GM18508 (cell line): ENCODE measurements at regions not wholly inside any gene's neighbourhood (a gene's known extent, or its start where the extent isn't known, plus 50 kb on each side); places are given as distances from the start of the nearest gene placed in this dataset.
"Not testable (repeated sequence)": the region's sequence is repeated elsewhere in the genome, so short reads cannot be mapped to it uniquely, and the experiment has no call there.

Source experiments
- ATAC-seq: cut with Tn5 transposase; IDR thresholded peaks from one replicate; pipeline ENCODE4 v1.9.1; 2021; ENCODE audit warnings: moderate number of reproducible peaks; ENCODE audit not compliant: insufficient read depth, unreplicated experiment

DNA sequence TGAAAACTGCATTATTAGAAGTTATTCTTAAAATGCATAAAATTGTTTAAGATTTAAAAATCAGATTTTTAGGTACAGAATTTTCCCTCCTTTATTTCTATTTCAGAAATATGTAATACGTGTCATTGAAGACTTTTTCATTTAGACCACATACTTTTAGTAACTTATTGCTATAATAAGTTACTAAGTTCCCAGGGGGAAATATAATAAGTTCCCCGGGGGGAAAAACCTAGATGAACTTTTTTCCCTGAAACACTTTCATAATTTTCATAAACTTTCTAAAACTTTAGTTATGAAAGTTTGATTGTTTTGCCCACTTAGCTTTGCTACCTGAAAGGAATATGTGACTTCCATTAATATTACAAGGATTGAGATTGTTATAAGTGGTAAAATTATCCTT is 1341.5 kb upstream of the IGFBP7 start:
- no peak for ATAC-seq

DNA sequence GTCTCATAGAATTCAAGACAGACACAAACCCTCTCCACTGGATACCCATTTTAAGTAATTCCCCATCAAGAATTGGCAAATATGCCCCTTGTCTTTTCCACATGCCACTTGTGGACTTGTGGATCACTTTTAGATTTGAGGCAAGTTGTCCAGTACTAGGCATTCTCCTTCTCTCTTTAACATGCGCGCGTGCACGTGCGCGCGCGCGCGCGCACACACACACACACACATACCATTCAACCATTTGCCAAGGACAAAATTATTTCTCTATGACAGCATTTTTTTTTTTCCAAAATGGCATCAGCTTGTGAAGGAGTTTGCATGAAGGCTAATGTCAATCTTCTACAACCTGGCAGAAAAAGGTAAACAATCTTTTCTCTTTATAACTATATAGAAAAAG is 1325.7 kb upstream of the IGFBP7 start:
- ATAC-seq: no peak

GRCh38 chr4:58413849-58414248 is 1303.7 kb upstream of the IGFBP7 start:
- ATAC-seq: no peak

DNA sequence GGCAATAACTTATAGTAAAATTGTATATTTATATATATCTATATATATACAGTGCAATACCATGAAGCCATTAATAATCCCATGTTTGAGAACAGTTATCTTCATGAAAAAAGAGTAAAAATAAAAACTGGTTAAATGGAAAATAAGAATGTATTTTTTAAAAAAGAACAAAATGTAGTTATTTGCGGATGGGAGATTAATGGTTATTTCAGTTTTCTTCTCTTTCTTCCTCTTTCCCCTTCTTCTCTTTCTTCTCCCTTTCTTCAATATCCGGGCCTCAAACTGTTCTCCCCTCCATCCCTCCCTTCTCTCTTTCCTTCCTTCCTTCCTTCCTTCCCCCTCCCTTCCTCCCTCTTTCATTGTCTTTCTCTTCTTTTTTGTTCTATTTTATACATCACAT is 1301.7 kb upstream of the IGFBP7 start:
- no peak for ATAC-seq

DNA sequence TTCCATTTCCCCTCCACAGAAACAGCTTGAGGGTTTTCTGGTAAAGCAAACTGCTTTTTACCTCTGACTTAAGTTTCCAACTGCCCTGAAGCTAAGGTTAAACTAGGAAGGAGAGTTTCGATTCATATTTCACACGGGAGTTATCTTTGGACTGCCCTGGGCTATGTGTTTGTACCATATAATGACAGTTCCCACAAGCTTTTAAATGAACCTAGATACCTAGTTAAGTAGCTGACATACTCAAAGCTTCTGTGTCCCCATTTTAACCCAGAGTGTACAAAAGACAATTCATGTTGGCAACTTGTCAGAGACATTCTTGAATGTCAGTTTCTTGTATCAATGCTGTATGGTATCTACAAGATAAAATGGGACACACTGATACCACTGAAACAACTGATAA is 1296.6 kb upstream of the IGFBP7 start:
- ATAC-seq: no peak

DNA sequence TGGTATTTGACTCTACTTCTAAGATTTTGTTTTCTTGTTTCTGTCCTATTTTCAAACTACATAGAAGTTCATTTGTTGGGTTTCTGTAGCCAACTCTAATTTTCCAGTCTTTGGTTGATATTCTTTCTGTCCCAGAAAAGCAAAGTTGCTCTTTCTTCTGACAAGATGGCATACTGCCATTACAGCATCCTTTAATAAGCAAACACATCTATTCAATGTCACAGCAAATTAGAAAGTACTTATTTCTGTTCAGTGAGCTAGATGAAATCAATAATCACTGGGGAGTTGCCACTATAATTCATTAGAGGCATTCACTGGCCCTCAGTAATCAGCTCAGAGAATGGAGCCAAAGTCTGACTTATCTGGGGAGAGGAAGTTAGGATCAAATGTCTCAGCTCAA is 1258.0 kb upstream of the IGFBP7 start:
- no peak for ATAC-seq

- no peak for ATAC-seq
These were observed 1250.4 kb upstream of the IGFBP7 start for GRCh38 chr4:58360354-58361133.

DNA sequence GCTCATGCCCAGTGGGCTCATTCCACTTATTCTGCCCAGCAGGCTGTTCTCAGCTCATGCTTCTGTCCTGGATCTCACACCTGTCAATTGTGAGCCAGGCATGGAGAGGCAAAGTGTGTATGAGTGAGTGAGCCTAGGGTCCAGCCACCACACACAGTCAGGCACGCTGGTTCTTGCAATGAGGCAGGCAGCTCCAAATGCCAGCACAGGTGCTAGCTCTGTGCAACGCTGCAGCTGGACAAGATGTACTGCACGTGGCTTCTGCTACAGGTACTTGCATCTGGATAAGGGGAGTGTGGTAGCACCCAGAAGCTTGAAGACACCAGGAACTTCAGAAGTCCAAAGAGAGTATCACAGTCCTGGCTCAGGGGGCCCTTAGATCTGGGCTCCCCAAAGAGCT is 1249.4 kb upstream of the IGFBP7 start:
- ATAC-seq: no peak

DNA sequence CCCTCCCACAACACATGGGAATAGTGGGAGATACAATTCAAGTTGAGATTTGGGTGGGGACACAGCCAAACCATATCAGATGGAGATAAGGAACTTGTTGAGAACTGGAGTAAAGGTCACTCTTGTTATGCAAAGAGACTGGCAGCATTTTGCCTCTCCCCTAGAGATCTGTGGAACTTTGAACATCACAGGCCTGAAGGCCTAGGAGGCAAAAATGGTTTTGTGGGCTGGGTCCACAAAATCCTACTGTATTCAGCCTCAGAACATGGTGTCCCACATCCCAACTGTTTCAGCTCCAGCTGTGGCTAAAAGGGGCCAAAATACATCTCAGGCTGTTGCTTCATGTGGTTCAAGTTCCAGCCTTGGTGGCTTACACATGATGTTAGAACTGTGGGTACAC is 1247.8 kb upstream of the IGFBP7 start:
- no peak for ATAC-seq

DNA sequence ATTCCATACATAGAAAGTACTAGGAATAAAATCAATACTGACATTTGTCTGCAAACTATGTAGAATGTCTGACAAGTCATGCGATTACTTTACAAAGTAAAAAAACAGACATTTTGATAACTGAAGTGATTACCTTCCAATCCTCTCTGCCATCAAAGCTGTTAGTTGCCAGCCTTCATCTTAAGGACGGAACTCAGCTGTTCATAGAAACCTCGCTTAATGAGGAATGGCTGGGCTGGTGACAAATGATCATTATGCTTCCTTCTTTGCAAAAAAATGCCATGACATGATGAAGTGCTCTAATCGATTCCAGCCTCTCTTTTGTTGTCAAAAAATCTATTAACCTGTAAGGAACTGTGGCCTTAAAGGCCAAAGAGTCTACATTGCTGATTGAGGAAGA is 1214.9 kb upstream of the IGFBP7 start:
- ATAC-seq: no peak

GRCh38 chr4:58313444-58313843 is 1203.3 kb upstream of the IGFBP7 start:
- no peak for ATAC-seq

- ATAC-seq: no peak
These were observed 1193.3 kb upstream of the IGFBP7 start for GRCh38 chr4:58303456-58303855.

GRCh38 chr4:58301376-58301999 is 1191.3 kb upstream of the IGFBP7 start:
- ATAC-seq: no peak

DNA sequence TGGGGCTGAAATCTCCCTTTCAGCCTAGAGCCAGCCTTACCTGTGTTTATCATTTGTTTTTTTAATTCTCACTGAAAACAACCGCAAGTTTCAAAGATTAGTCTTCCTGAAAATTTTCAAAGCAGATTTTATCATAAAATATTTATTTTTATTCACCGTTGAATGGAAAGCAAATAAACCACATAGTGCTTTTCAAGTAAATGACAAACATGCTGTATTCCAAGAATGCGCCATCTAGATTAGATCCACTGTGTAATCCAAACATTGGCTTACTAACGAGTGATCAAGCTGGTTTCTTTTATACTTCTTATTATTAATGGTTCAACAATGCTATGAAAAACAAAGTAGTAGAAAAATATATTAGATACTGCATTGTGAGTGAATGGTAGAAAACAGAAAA is 1176.2 kb upstream of the IGFBP7 start:
- ATAC-seq: no peak

DNA sequence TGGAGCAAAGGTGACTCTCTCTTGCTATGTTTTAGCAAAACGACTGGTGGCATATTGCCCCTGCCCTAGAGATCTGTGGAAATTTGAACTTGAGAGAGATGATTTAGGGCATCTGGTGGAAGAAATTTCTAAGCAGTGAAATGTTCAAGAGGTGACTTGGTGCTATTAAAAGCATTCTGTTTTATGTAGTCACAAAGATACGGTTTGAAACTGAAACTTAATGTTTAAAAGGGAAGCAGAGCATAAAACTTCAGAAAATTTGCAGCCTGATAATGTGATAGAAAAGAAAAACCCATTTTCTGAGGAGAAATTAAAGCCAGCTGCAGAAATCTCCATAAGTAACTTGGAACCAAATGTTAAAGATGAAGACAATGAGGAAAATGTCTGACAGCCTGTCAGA is 1170.7 kb upstream of the IGFBP7 start:
- ATAC-seq: not testable (repeated sequence)

DNA sequence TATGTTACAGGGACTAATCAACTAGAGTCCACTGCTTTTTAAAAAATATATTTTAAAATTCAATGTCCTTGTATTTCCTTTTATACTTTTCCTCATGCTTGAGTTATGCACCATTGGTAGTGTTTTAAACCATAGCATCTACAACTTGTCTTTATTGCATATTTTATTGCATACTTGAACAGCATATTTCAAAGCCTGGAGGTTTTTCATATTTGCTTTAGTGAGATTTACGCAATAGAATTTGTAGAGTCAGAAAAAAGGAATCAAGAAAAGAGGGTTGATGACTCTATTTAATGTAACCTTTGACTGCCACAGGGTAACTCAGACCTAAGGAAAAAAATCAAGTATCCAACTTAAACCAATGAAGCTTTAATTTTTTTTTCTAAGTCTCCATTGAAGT is 1165.7 kb upstream of the IGFBP7 start:
- ATAC-seq: no peak

- no peak for ATAC-seq
These were observed 1164.4 kb upstream of the IGFBP7 start for GRCh38 chr4:58274553-58274952.

DNA sequence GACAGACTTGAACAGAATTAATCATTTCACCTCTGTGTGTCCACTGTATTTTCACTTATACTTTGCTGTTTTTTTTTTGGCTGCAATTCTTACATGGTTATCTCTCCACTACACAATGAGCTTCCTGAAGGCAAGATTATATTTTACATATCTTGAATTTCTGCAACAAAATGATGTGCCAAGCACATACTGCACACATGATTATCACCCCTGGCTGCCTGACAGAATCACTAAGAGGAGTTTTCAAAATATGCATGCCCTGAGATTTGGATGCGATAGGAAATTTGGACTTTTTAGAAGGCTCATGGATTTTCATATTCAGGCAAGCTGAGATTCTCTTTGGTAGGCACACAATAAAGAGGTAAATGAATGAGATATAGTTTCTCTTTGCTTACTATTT is 1162.1 kb upstream of the IGFBP7 start:
- ATAC-seq: no peak

- ATAC-seq: no peak
These were observed 1155.5 kb upstream of the IGFBP7 start for GRCh38 chr4:58265734-58266133.

DNA sequence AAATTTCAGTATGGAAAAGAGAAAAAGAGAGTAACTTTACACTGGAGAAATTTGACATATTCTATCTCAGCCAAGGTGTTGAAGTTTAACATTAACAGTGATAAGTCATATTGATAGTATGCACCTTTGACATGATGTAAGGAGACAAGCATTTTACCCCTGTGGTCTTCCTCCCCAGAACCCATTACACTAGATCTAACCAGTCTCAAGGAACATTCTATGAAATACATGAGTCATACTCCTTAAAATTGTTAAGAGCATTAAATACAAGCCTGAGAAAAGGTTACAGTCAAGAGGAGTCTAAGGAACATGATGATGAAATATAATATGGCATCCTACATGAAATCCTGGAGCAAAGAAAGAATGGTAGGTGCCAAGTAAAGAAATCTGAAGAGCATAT is 1151.3 kb upstream of the IGFBP7 start:
- ATAC-seq: no peak

GRCh38 chr4:58254291-58254690 is 1144.1 kb upstream of the IGFBP7 start:
- no peak for ATAC-seq

- ATAC-seq: no peak
These were observed 1142.5 kb upstream of the IGFBP7 start for GRCh38 chr4:58252656-58253055.
